ENCODE measurements at regions not wholly inside any gene's neighbourhood (a gene's known extent, or its start where the extent isn't known, plus 50 kb on each side); places are given as distances from the start of the nearest gene placed in this dataset.

DNA sequence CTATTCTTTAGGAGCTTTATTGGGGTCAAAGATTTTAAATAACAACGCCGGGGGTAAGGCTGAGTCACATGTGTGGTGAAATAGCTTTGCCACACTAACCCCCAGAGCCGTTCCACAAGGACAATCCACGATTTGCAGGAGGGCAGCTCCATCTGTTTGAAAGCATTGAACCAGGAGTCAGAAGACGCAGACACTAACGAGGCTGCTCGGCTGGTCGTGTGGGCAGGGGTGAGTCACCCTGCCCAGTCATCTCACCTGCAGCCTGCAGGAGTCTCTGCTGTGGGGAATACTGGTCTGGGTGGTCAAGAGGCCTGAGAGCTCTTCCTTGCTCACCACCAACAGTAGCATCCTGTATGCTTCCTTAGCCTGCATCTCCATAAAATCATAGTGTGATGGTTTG lies 149.2 kb upstream of the NCK2 start:
- DNase-seq (ENCODE audit: low read depth): peak; percentile 7

GRCh38 chr2:105593221-105593967 lies 151.3 kb upstream of the NCK2 start:
- DNase-seq (ENCODE audit: low read depth): no peak

DNA sequence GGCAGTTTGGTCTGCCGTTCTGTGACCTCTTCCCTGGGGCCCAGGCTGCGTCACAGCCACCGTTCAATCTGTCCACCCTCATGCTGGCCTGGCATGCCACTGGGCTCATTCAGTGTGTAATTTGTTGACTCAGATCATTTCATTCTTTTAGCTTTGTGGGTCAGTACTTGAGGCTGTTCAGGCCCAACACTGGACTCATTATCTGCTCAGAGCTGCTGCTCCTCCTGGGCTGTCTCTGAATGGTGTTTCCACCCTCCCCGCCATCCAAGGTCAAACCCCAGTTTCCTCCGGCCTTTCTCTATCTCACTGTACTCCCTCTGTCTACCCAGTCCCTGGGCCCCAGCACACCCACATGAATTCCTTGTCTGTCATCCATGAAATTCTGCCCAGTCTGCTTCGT lies 152.4 kb upstream of the NCK2 start:
- no peak for DNase-seq (ENCODE audit: low read depth)

GRCh38 chr2:105590780-105591660 lies 153.7 kb upstream of the NCK2 start:
- DNase-seq (ENCODE audit: low read depth): no peak

GRCh38 chr2:105588581-105588980 lies 156.1 kb upstream of the NCK2 start:
- no peak for DNase-seq (ENCODE audit: low read depth)

- no peak for DNase-seq (ENCODE audit: low read depth)
Observed at GRCh38 chr2:105587637-105588036, 157.1 kb upstream of the NCK2 start.

DNA sequence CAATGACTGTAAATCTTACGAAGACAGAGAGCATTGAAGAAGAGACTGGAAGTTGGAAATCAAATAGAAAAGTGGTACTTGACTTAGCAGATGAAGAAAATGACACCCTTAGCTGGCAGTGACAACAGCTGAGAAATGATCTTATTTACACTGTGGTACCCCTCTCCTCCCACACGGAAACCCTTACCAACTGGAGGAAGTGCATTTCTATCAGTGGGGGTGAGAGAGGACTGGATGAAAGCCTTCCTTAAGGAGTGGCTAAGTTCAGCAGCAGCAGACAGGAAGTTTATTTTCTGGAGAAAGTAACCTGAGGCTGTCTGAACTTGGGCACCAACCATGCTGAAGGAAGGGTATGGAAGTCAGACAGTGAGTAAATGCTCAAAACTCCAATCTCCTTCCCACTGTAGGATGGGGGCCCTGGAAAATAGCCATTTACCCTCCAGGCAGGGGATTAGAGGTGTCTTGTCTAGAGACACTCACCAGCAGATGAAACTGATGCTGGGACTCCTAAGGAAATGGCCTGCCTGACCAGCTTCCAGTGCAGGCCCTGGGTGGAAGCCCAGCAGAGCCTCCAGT lies 160.2 kb upstream of the NCK2 start:
- DNase-seq (ENCODE audit: low read depth): no peak

GRCh38 chr2:105582952-105583660 lies 161.6 kb upstream of the NCK2 start:
- no peak for DNase-seq (ENCODE audit: low read depth)

GRCh38 chr2:105581555-105581944 lies 163.2 kb upstream of the NCK2 start:
- no peak for DNase-seq (ENCODE audit: low read depth)

DNA sequence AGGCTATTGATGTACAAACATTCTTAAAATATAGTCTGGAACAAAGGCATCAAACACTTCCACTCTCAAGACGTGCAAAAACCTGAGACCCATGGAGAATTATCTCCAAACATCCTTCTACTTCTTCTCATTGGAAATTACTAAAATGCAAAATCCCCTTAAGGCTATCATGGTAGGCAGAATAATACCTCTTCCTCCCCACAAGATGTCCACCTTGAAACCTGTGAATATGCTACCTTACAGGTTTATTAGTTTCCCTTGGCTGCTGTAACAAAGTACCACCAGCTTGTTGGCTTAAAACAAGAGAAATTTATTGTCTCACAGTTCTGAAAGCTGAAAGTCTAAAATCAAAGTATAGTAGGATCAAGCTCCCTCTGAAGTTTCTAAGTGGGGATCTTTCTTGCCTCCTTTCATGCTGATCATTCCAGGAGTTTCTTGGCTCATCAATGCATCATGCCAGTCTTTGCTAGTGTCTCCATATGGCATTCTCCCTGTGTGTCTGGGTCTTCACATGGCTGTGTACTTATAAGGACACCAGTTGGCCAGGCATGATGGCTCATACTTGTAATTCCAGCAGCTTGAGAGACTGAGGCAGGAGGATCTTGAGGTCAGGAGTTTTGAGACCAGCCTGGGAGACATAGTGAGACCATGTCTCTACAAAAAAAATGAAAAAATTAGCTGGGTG lies 163.7 kb upstream of the NCK2 start:
- no peak for DNase-seq (ENCODE audit: low read depth)

GRCh38 chr2:105580216-105580615 lies 164.5 kb upstream of the NCK2 start:
- DNase-seq (ENCODE audit: low read depth): no peak

DNA sequence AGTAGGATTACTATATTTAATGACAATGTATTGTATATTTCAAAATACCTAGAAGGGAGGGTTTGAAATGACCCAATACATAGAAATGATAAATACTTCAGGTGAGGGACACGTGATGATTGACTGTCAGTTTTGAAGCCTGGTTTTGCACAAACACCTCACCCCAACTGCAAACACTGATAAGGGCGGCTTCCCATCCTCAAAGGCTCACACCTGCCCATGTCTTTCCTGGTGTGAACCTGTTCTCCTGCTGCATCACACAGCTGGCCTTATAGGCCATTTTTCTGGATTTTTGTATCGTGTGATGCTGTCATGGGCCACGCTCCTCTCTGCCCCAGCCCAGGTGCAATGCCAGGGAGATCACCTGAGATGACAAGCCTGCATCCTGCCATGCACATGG lies 166.5 kb upstream of the NCK2 start:
- no peak for DNase-seq (ENCODE audit: low read depth)

- no peak for DNase-seq (ENCODE audit: low read depth)
Observed at GRCh38 chr2:105577762-105578161, 166.9 kb upstream of the NCK2 start.

GRCh38 chr2:105576440-105577241 lies 168.1 kb upstream of the NCK2 start:
- no peak for DNase-seq (ENCODE audit: low read depth)

DNA sequence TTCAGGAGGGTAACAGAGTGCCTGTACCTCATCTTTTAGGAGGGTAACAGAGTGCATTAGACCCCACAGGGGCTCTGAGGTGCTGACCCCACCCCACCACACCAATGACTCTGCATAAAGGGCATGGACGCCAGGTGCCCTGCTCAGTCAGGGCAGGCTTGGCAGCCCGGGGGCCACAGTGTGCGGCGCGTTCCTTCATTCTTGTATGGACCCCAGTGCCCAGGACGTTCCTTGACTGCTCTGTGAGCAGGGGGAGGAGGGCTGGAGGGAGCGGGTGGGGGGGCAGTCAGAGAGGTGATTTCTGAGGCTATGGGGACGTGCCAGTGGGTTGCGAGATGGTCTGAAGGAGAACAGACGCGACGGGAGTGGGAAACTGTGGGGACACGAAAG lies 168.7 kb upstream of the NCK2 start:
- no peak for DNase-seq (ENCODE audit: low read depth)

GRCh38 chr2:105575499-105576025 lies 169.2 kb upstream of the NCK2 start:
- no peak for DNase-seq (ENCODE audit: low read depth)

- DNase-seq (ENCODE audit: low read depth): no peak
Observed at GRCh38 chr2:105574796-105575344, 169.8 kb upstream of the NCK2 start.

GRCh38 chr2:105573910-105574655 lies 170.6 kb upstream of the NCK2 start:
- no peak for DNase-seq (ENCODE audit: low read depth)

- DNase-seq (ENCODE audit: low read depth): no peak
Observed at GRCh38 chr2:105573490-105573889, 171.2 kb upstream of the NCK2 start.
